ENCODE measurements at regions not wholly inside any gene's neighbourhood (a gene's known extent, or its start where the extent isn't known, plus 50 kb on each side); places are given as distances from the start of the nearest gene placed in this dataset.

DNA sequence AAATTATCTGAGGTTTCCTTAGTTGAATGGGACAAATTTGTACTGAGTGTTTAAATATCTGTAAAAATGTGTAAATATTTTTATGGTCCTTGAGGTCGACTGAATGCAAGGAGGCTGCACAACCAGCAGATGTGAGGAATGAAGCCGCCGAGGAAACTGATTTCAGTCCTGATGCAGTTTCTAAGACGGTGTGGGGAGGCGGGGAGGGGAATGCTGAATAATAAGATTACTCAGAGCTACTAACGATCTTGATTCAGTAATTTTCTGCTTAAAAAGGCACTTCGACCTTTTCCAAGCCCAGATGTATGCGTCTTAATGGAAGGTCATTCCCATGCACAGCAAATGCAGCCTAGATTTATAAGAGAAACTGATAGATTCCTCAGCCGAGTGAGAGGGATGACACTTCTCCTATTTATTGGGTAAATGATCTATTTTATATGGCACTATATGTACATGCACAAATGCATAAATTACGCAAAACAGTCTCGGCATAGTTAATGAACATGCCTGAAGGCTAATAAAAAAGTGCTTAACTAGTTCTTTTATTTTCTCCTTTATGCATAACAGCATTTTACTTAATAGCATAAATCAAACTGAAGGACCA lies 167.6 kb upstream of the PITRM1 start:
- Mint-ChIP-seq H3K36me3 (ENCODE audit: low read depth, unreplicated experiment) (no peaks in the 10 kb centered on the region), H3K4me3 (ENCODE audit: unreplicated experiment) (no peak overlapping the region), H3K27ac (ENCODE audit: unreplicated experiment) (no peak overlapping the region), H3K4me1 (ENCODE audit: unreplicated experiment) (peaks cover 16% of the 10 kb centered on the region), H3K27me3 (ENCODE audit: unreplicated experiment) (no peaks in the 10 kb centered on the region), H3K9me3 (ENCODE audit: unreplicated experiment) (no peaks in the 10 kb centered on the region)
- DNase-seq (ENCODE audit: low spot score) = no peak
- TF ChIP-seq, protein P1, sequence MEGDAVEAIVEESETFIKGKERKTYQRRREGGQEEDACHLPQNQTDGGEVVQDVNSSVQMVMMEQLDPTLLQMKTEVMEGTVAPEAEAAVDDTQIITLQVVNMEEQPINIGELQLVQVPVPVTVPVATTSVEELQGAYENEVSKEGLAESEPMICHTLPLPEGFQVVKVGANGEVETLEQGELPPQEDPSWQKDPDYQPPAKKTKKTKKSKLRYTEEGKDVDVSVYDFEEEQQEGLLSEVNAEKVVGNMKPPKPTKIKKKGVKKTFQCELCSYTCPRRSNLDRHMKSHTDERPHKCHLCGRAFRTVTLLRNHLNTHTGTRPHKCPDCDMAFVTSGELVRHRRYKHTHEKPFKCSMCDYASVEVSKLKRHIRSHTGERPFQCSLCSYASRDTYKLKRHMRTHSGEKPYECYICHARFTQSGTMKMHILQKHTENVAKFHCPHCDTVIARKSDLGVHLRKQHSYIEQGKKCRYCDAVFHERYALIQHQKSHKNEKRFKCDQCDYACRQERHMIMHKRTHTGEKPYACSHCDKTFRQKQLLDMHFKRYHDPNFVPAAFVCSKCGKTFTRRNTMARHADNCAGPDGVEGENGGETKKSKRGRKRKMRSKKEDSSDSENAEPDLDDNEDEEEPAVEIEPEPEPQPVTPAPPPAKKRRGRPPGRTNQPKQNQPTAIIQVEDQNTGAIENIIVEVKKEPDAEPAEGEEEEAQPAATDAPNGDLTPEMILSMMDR (IDR thresholded peaks at IDR 0.05; ENCODE audit: unreplicated experiment) = no peak

DNA sequence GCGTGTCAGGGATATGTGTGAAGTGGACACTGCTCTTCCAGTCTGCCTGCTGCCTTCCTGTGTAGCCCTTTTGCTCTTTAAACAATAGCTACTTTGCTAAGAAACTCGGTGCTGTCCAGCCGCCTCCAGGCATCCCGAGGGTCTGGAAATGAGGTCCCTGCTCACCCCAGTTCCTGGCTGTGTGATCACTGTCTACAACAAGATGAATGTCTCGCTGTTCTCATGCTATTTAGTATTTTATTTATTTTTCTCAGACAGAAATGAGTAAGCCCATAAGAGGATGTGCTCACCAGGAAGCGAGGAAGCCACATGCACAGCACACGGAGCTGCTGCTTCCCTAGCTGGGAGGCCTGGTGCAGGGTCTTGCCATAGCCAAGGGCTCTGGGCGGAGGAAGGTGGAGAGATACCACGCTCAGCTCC lies 167.0 kb upstream of the PITRM1 start:
- Mint-ChIP-seq H3K4me3 (ENCODE audit: unreplicated experiment) (no peak overlapping the region), H3K4me1 (ENCODE audit: unreplicated experiment) (peaks cover 16% of the 10 kb centered on the region), H3K27me3 (ENCODE audit: unreplicated experiment) (no peaks in the 10 kb centered on the region), H3K27ac (ENCODE audit: unreplicated experiment) (peak overlapping the region; percentile 8), H3K9me3 (ENCODE audit: unreplicated experiment) (no peaks in the 10 kb centered on the region), H3K36me3 (ENCODE audit: low read depth, unreplicated experiment) (no peaks in the 10 kb centered on the region)
- TF ChIP-seq, protein P1 (IDR thresholded peaks at IDR 0.05; ENCODE audit: unreplicated experiment) = no peak
- peak; percentile 8 for DNase-seq (ENCODE audit: low spot score)

DNA sequence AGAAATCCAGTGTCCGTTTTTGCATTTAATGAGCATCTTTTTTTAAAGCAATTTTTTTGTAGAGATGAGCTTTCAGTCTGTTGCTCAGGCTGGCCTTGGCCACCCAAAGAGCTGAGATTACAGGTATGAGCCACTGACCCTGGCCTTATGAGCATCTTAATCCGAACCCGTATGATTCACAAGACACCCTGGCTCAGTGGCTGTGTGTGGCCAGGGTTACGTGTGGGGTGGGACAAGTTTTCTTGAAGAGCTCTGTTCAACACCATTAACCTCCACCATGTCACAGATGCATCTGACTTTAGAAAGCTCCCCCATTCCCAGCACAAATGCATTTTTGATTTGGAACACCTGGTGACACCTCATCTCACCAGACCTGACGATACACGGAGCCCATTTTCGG lies 166.5 kb upstream of the PITRM1 start:
- Mint-ChIP-seq H3K4me3 (ENCODE audit: unreplicated experiment) (no peak overlapping the region), H3K9me3 (ENCODE audit: unreplicated experiment) (no peaks in the 10 kb centered on the region), H3K27me3 (ENCODE audit: unreplicated experiment) (no peaks in the 10 kb centered on the region), H3K36me3 (ENCODE audit: low read depth, unreplicated experiment) (no peaks in the 10 kb centered on the region), H3K27ac (ENCODE audit: unreplicated experiment) (no peak overlapping the region), H3K4me1 (ENCODE audit: unreplicated experiment) (peaks cover 16% of the 10 kb centered on the region)
- TF ChIP-seq, protein P1 (IDR thresholded peaks at IDR 0.05; ENCODE audit: unreplicated experiment) = no peak
- no peak for DNase-seq (ENCODE audit: low spot score)

DNA sequence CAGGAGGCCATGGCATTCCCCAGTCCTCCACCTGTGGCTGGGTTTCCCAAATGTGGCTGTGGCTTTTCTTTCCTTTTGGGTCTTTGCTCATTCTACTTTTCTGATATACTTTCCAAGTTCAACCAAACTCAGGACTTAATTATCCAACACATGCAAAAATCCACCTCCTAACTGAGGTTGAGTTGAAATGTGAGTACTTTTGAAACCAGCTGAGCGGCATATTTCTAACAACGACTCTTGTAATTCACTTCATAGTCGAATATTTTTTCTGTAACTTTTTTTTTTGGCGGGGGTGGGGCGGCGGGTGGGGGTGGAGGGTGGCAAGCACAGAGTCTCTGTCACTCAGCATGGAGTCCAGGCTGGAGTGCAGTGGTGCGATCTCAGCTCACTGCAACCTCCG lies 165.2 kb upstream of the PITRM1 start:
- TF ChIP-seq, protein P1 (IDR thresholded peaks at IDR 0.05; ENCODE audit: unreplicated experiment) = no peak
- H3K4me1 Mint-ChIP-seq (ENCODE audit: unreplicated experiment) = peaks cover 19% of the 10 kb centered on the region
- H3K4me3 Mint-ChIP-seq (ENCODE audit: unreplicated experiment) = no peak overlapping the region
- peak overlapping the region; percentile 46 for H3K27ac Mint-ChIP-seq (ENCODE audit: unreplicated experiment)
- H3K27me3 Mint-ChIP-seq (ENCODE audit: unreplicated experiment) = peaks cover 2% of the 10 kb centered on the region
- no peaks in the 10 kb centered on the region for H3K9me3 Mint-ChIP-seq (ENCODE audit: unreplicated experiment)
- H3K36me3 Mint-ChIP-seq (ENCODE audit: low read depth, unreplicated experiment) = no peaks in the 10 kb centered on the region
- no peak for DNase-seq (ENCODE audit: low spot score)

DNA sequence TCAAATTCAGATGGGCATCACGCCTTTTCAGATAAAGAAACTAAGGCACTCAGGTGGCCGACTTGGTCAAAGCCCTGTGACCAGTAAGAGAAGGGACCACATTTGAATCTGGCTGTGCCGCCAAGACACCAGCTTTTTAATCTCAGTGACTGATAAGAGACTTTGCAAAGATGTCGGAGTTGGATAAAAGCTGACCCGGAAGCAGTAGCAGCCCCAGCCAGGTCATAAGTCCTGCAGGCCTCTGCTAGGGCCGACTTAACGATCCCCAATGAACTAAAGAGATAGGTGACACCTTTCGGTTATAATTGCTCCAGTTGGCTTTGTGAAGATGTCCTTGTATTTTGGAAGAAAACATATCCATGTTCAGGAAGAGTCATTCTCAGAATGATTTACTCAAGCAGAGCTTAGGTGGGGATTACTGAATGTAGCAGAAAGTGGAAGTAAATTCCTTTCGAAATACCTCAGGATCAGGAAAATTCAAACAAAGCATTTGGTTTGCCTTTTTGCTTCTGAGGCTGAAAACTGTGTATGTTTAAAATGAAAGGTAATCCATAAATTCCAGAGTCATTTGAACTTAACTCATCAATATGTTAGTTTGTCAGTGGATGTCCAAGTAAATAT lies 164.2 kb upstream of the PITRM1 start:
- H3K27me3 Mint-ChIP-seq (ENCODE audit: unreplicated experiment) = peaks cover 2% of the 10 kb centered on the region
- TF ChIP-seq, protein P1 (IDR thresholded peaks at IDR 0.05; ENCODE audit: unreplicated experiment) = no peak
- H3K4me1 Mint-ChIP-seq (ENCODE audit: unreplicated experiment) = peaks cover 21% of the 10 kb centered on the region
- H3K9me3 Mint-ChIP-seq (ENCODE audit: unreplicated experiment) = no peaks in the 10 kb centered on the region
- no peak for DNase-seq (ENCODE audit: low spot score)
- H3K27ac Mint-ChIP-seq (ENCODE audit: unreplicated experiment) = no peak overlapping the region
- no peaks in the 10 kb centered on the region for H3K36me3 Mint-ChIP-seq (ENCODE audit: low read depth, unreplicated experiment)
- no peak overlapping the region for H3K4me3 Mint-ChIP-seq (ENCODE audit: unreplicated experiment)

All from endothelial cell (in vitro differentiated cells).